Mesendoderm (in vitro differentiated cells): ENCODE measurements at regions not wholly inside any gene's neighbourhood (a gene's known extent, or its start where the extent isn't known, plus 50 kb on each side); places are given as distances from the start of the nearest gene placed in this dataset.

ENCODE experiments used
- DNase-seq: peaks from one replicate; pipeline ENCODE4 v3.0.0; 2013
- H2AK5ac ChIP-seq: 2 replicates; pipeline ENCODE4 v1.6.1; 2013; ENCODE audit warnings: low read length, inconsistent platforms
- H2BK120ac ChIP-seq: 2 replicates; pipeline ENCODE4 v1.6.1; 2013; ENCODE audit warnings: low read depth, mild to moderate bottlenecking, low read length, moderate library complexity, mixed read lengths
- H2BK15ac ChIP-seq: replicated peaks from 2 replicates; pipeline ENCODE4 v1.6.1; 2013; ENCODE audit warnings: low read depth, mild to moderate bottlenecking, moderate library complexity
- H2BK5ac ChIP-seq: 2 replicates; pipeline ENCODE4 v1.6.1; 2013; ENCODE audit warnings: low read length, inconsistent platforms
- H3K18ac ChIP-seq: 2 replicates; pipeline ENCODE4 v1.6.1; 2013; ENCODE audit warnings: mild to moderate bottlenecking, low read length, mixed read lengths
- H3K23ac ChIP-seq: one replicate; pipeline ENCODE4 v1.6.1; 2013; ENCODE audit warnings: low read length
- H3K27ac ChIP-seq: 2 replicates; pipeline ENCODE4 v1.5.1; 2013; ENCODE audit warnings: low read depth, mild to moderate bottlenecking, inconsistent platforms, low read length, moderate library complexity
- H3K27me3 ChIP-seq: 2 replicates; pipeline ENCODE4 v1.6.1; 2013; ENCODE audit warnings: low read length, control low read depth, mild to moderate bottlenecking, inconsistent platforms; ENCODE audit not compliant: insufficient read depth, poor library complexity
- H3K36me3 ChIP-seq: 2 replicates; pipeline ENCODE4 v1.6.1; 2013; ENCODE audit warnings: low read length, inconsistent platforms; ENCODE audit not compliant: control insufficient read depth, insufficient read depth
- H3K4ac ChIP-seq: one replicate; pipeline ENCODE4 v1.6.1; 2013; ENCODE audit warnings: low read depth, mild to moderate bottlenecking, low read length, moderate library complexity
- H3K4me1 ChIP-seq: 2 replicates; pipeline ENCODE4 v1.6.1; 2013; ENCODE audit warnings: low read depth, low read length, inconsistent platforms; ENCODE audit not compliant: control insufficient read depth
- H3K4me2 ChIP-seq: 2 replicates; pipeline ENCODE4 v1.6.1; 2013; ENCODE audit warnings: low read length
- H3K4me3 ChIP-seq: 2 replicates; pipeline ENCODE4 v1.5.1; 2013; ENCODE audit warnings: mild to moderate bottlenecking, low read length
- H3K56ac ChIP-seq: one replicate; pipeline ENCODE4 v1.6.1; 2013; ENCODE audit warnings: low read length
- H3K79me1 ChIP-seq: 2 replicates; pipeline ENCODE4 v1.6.1; 2013; ENCODE audit warnings: low read length, inconsistent platforms
- H3K79me2 ChIP-seq: 2 replicates; pipeline ENCODE4 v1.6.1; 2013; ENCODE audit warnings: mild to moderate bottlenecking, low read length; ENCODE audit not compliant: control insufficient read depth, insufficient read depth
- H3K9ac ChIP-seq: 2 replicates; pipeline ENCODE4 v1.6.1; 2013; ENCODE audit warnings: low read length, inconsistent platforms
- H4K5ac ChIP-seq: one replicate; pipeline ENCODE4 v1.6.1; 2013; ENCODE audit warnings: low read length
- H4K8ac ChIP-seq: one replicate; pipeline ENCODE4 v1.6.1; 2013; ENCODE audit warnings: low read depth, mild to moderate bottlenecking, control low read depth, low read length, moderate library complexity
- WGBS: extraction: QIAGEN DNeasy Blood & Tissue Kit; methylation state at CpG from one replicate; pipeline ENCODE4 v1.1.7; 2013; ENCODE audit warnings: low lambda C conversion rate, missing lambda C conversion rate; ENCODE audit not compliant: insufficient coverage; ENCODE audit errors: extremely low coverage; 5-methylcytosine and 5-hydroxymethylcytosine counted together

DNA sequence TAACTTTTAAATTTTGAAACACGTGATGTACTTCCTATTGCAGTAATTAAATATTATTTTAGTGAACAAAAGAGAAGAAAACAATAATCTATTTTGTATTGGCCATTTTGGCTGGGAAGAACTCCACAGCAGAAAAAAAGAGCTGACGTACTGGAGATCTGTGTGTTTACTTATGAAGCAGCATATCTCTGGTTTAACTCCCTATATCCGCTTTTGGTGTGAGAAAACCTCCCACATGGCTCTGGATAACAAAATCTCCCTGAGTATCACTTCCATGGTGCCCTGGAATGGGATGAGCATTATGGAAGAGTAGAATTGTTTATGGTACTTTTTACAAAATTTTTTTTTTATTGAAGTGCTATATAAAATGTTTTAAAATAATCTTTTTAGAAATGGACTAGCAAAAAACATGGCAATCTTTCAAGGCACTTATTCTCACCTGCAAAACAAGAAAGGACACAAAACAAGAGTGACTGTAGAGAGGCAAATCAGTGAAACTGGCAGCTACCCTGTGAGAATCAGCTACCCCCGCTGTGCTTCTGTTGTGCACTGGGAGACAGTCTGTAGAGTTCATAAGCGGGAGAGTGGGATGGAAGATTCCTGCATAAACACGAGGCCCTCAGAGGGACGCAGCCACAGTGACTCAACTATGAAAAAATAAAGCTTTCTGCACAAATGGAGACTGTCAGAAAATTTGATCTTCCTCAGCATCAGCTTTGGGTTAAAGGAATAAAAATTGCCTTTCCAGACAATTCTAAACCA, 762.2 kb upstream of the HS6ST1 start:
- Histone ChIP-seq H2BK5ac (no peak overlapping the region), H3K56ac (no peak overlapping the region), H3K79me1 (no peaks in the 10 kb centered on the region), H3K79me2 (no peaks in the 10 kb centered on the region), H3K27me3 (no peaks in the 10 kb centered on the region), H3K9ac (no peak overlapping the region), H3K23ac (no peak overlapping the region), H3K18ac (no peak overlapping the region), H3K4me1 (peaks cover 4% of the 10 kb centered on the region), H3K36me3 (no peaks in the 10 kb centered on the region), H3K4me3 (no peak overlapping the region), H3K4me2 (no peak overlapping the region), H3K4ac (no peak overlapping the region), H3K27ac (no peak overlapping the region), H4K5ac (no peak overlapping the region), H2BK120ac (no peak overlapping the region), H4K8ac (no peak overlapping the region), H2BK15ac (no peak overlapping the region), H2AK5ac (no peak overlapping the region)
- DNase-seq: no peak
- no CpG with 5 or more reads among the region's 7 CpGs for WGBS

DNA sequence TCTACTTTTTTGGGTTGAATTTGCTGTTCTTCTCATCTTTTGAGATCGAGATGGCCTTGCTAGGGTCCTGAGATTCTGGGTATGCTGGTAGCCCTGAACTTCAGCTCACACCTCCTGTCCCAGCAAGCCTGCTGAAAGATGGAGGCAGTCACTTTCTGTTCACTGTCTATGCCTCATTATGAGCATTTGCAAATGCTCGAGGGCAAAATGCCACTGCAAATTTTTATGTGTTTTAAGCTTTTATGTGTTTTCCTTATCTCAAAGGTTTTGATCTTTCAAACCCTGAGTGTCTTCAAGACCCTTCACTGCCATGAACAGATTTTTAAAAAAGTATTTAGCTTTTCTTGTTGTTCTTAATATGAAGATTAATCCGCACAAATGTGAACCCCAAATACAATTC, 766.7 kb upstream of the HS6ST1 start:
- Histone ChIP-seq H3K4me3 (no peak overlapping the region), H3K18ac (no peak overlapping the region), H3K79me2 (no peaks in the 10 kb centered on the region), H4K8ac (no peak overlapping the region), H2BK15ac (no peak overlapping the region), H2BK120ac (no peak overlapping the region), H3K27ac (no peak overlapping the region), H3K4ac (no peak overlapping the region), H3K79me1 (no peaks in the 10 kb centered on the region), H3K9ac (no peak overlapping the region), H2AK5ac (no peak overlapping the region), H3K4me1 (no peaks in the 10 kb centered on the region), H3K36me3 (no peaks in the 10 kb centered on the region), H3K27me3 (no peaks in the 10 kb centered on the region), H2BK5ac (no peak overlapping the region), H4K5ac (no peak overlapping the region), H3K56ac (no peak overlapping the region), H3K23ac (no peak overlapping the region), H3K4me2 (no peak overlapping the region)
- no CpG with 5 or more reads among the region's 3 CpGs for WGBS
- no peak for DNase-seq

DNA sequence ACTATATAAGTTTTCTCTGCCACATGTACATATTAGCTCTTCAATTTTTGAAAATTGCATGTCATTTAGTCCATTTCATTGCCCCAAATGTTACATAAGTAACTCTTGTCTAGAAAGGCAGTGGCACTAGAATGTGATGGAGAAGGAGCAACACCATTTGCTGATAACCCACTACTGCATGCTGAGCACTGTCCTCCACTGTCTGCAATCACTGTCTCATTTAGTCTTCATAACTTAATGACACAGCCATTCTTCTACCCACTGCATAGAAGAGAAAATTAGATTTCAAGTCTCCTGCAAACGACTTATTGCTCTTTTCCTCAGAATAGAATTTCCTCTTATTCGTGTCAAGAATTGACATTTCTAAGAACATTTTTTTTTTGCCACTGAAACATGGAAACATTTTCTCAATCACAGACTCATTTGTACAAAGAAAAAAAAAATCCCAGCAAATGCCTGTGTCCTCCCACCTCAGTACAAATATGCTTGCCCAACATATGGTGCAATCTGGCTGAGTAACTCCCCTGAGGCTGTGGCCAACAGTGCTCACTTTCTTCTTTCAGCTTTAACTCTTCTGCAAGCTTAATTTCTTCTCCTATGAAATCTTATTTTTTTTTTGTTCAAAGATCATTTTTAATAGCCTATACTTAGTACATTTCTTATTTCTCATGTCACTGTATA, 768.6 kb upstream of the HS6ST1 start:
- Histone ChIP-seq H3K4me2 (no peak overlapping the region), H3K4me1 (no peaks in the 10 kb centered on the region), H2AK5ac (no peak overlapping the region), H3K4ac (no peak overlapping the region), H4K5ac (no peak overlapping the region), H4K8ac (no peak overlapping the region), H3K4me3 (no peak overlapping the region), H3K79me2 (no peaks in the 10 kb centered on the region), H3K56ac (no peak overlapping the region), H3K27ac (no peak overlapping the region), H2BK120ac (no peak overlapping the region), H3K23ac (no peak overlapping the region), H3K27me3 (no peaks in the 10 kb centered on the region), H3K9ac (no peak overlapping the region), H3K79me1 (no peaks in the 10 kb centered on the region), H2BK5ac (no peak overlapping the region), H3K18ac (no peak overlapping the region), H2BK15ac (no peak overlapping the region), H3K36me3 (no peaks in the 10 kb centered on the region)
- DNase-seq: no peak
- no CpG with 5 or more reads among the region's 2 CpGs for WGBS

DNA sequence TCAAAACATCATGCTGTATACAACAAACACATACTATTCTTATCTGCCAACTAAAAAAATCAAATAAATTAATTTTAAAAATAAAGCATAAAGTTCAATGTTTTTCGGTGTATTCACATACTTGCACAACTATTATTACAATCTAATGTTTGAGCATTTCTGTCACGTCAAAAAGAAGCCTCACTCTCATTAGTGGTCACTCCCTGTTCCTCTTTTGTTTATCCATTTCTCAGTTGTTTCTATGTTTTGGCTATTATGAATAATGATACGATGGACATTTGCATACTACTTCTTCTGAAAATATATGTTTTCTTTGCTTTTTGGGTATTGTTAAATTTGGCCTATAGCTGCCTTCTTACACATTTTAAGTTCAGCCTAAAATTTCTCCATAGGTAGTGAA, 773.0 kb upstream of the HS6ST1 start:
- no peak overlapping the region for H2BK120ac ChIP-seq
- H3K36me3 ChIP-seq: no peaks in the 10 kb centered on the region
- no peak overlapping the region for H3K27ac ChIP-seq
- no peak overlapping the region for H3K23ac ChIP-seq
- H3K56ac ChIP-seq: no peak overlapping the region
- H3K4ac ChIP-seq: no peak overlapping the region
- WGBS: 100% methylated on average over 1 of the region's 3 CpGs
- no peaks in the 10 kb centered on the region for H3K27me3 ChIP-seq
- H3K4me1 ChIP-seq: no peaks in the 10 kb centered on the region
- H3K4me2 ChIP-seq: no peak overlapping the region
- H4K8ac ChIP-seq: no peak overlapping the region
- no peaks in the 10 kb centered on the region for H3K79me1 ChIP-seq
- H3K9ac ChIP-seq: no peak overlapping the region
- H3K18ac ChIP-seq: no peak overlapping the region
- H3K79me2 ChIP-seq: no peaks in the 10 kb centered on the region
- H2BK15ac ChIP-seq: no peak overlapping the region
- no peak for DNase-seq
- no peak overlapping the region for H3K4me3 ChIP-seq
- no peak overlapping the region for H2BK5ac ChIP-seq
- H2AK5ac ChIP-seq: no peak overlapping the region
- no peak overlapping the region for H4K5ac ChIP-seq

DNA sequence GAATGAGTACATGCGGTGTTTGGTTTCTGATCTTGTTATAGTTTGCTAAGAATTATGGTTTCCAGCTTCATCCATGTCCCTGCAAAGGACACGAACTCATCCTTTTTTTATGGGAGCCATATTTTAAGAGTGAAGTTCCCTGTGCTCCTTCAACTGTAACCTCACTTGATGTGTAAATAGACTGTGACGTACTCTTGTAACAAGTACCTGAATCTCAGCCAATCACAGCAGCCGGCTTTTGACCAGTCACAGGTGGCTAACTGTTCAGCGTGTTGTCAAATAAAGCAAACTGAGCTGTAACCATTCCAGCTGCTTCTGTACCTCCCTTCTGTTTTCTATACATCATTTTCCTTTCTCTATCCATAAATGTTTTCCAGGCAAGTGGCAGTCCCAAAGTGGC, 774.3 kb upstream of the HS6ST1 start:
- Histone ChIP-seq H3K79me2 (no peaks in the 10 kb centered on the region), H3K4me3 (no peak overlapping the region), H3K36me3 (no peaks in the 10 kb centered on the region), H3K9ac (no peak overlapping the region), H3K18ac (no peak overlapping the region), H2BK15ac (no peak overlapping the region), H2BK120ac (no peak overlapping the region), H3K79me1 (no peaks in the 10 kb centered on the region), H3K56ac (no peak overlapping the region), H3K27me3 (no peaks in the 10 kb centered on the region), H3K23ac (no peak overlapping the region), H3K4ac (no peak overlapping the region), H4K5ac (no peak overlapping the region), H3K4me2 (no peak overlapping the region), H2AK5ac (no peak overlapping the region), H4K8ac (no peak overlapping the region), H2BK5ac (no peak overlapping the region), H3K4me1 (no peaks in the 10 kb centered on the region), H3K27ac (no peak overlapping the region)
- DNase-seq: no peak
- WGBS: no CpG with 5 or more reads among the region's 5 CpGs
